Stomach (tissue), 4 donors: ENCODE measurements at regions not wholly inside any gene's neighbourhood (a gene's known extent, or its start where the extent isn't known, plus 50 kb on each side); places are given as distances from the start of the nearest gene placed in this dataset.

Experiments
- CTCF ChIP-seq, 7 experiments: fragments of 450-650 bp in 4 of 7; fragments of 200-600 bp in 3 of 7; sonication (generic) in 3 of 7; IDR thresholded peaks; one replicate each; pipeline ENCODE4 v1.5.1; 2016 to 2019; ENCODE audit warnings: antibody characterized with exemption in 7 of 7, control low read depth in 2 of 7, mild to moderate bottlenecking in 1 of 7
- POLR2A ChIP-seq, 4 donors: fragments of 450-650 bp; IDR thresholded peaks; one replicate each; pipeline ENCODE4 v1.6.1; 2016; ENCODE audit warnings: antibody characterized with exemption in 4 of 4, control low read depth in 2 of 4, mild to moderate bottlenecking in 1 of 4, moderate library complexity in 1 of 4

GRCh38 chr12:105765053-105766014, 373.4 kb downstream of the NUAK1 start:
- TF ChIP-seq POLR2A (IDR thresholded peaks at IDR 0.05) (no peak), CTCF (IDR thresholded peaks at IDR 0.05) (no peak)
